D721Med (cell line): ENCODE measurements at regions not wholly inside any gene's neighbourhood (a gene's known extent, or its start where the extent isn't known, plus 50 kb on each side); places are given as distances from the start of the nearest gene placed in this dataset.

ENCODE experiments used
- DNase-seq: peaks from one replicate; pipeline ENCODE4 v3.0.0; 2011; ENCODE audit warnings: low spot score; ENCODE audit not compliant: insufficient read length
- FAIRE-seq: peaks from 2 replicates; lab custom pipeline; 2011; peaks lifted over from hg19 to GRCh38; lab: Jason Lieb, UNC
- CTCF ChIP-seq: IDR thresholded peaks from 2 replicates; pipeline ENCODE4 v1.5.1; 2012; ENCODE audit warnings: mild to moderate bottlenecking, control low read depth; ENCODE audit not compliant: insufficient read depth; ENCODE audit errors: missing control alignments

GRCh38 chr3:105304487-105304886 is 62.2 kb upstream of the ALCAM start:
- no peak for DNase-seq
- no peak for FAIRE-seq

GRCh38 chr3:105315144-105315543 is 51.6 kb upstream of the ALCAM start:
- FAIRE-seq, result no peak
- no peak for TF ChIP-seq CTCF

More at GRCh38 chr3:105304487-105304886, 62.2 kb upstream of the ALCAM start:
- TF ChIP-seq CTCF, result no peak

GRCh38 chr3:105315815-105316214 is 50.9 kb upstream of the ALCAM start:
- no peak for TF ChIP-seq CTCF
- DNase-seq (no peak), FAIRE-seq (no peak)

More at GRCh38 chr3:105315144-105315543, 51.6 kb upstream of the ALCAM start:
- DNase-seq, result no peak

GRCh38 chr3:105316331-105316730 is 50.4 kb upstream of the ALCAM start:
- FAIRE-seq, result no peak

More at GRCh38 chr3:105316331-105316730, 50.4 kb upstream of the ALCAM start:
- TF ChIP-seq CTCF, result no peak
- DNase-seq, result no peak
